Inflammatory macrophage treated with lipopolysaccharide for 1 hour (primary cell): ENCODE measurements at regions not wholly inside any gene's neighbourhood (a gene's known extent, or its start where the extent isn't known, plus 50 kb on each side); places are given as distances from the start of the nearest gene placed in this dataset.

Experiments
- DNase-seq, 2 donors: peaks; one replicate each; pipeline ENCODE4 v3.0.0-alpha.2; 2020 to 2022

DNA sequence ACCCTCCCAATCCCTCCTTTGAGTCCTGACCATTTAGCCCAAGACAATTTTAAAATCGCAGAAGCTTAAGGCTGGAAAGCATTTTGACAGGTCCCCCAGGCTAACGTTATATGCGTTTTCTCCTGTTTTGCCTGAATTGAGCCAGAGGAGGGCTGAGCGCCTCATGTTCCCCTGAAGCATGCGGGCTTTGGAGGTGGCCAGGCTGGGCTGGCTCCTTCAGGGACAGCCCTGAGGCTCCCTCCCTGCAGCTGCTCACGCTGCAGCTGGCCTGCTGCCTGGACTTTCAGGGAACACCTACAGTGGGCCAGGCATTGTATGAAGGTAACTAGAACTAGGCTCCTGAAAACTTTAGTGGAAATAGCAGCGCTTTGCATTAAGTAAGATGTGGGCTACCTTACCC lies 179.2 kb downstream of the ACKR3 start:
- no peak for DNase-seq

DNA sequence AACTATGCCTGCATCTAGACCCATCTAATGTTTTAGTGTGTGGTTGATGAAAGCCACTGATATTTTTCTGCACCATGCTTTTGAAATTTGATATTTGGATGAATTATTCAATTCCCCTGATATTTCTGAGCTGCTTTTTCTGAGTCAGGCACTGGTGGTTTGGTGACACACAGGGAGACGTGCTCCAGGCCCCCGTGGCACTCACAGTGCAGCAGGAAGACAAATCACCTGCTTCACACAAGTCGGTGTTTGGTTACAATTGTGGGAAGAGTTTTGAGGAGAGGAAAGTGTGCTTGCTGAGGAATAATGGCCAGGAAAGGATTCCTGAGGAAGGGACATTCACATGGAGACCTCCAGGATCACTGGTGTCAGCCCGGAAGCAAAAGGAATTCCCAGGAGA lies 179.7 kb downstream of the ACKR3 start:
- peak in 1 of 2 donors; percentile 20 for DNase-seq

DNA sequence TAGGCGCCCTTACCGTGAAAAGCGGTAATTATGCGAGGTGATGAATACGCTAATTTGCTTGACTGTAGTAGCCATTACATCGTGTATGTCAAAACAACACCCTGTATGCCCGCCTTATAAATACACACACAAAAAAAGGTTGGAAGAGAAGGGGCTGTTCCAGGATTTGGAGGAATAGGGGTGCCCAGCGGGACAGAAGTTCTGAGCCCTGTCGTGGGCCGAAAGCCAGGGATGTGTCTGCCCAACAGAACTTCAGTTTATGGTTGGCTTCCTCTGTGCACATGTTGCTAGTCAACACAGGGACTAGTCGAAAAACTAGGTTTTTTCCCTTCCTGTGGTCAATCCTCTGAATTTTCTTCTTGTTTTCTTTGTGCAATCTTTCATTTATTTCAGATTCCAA lies 182.5 kb downstream of the ACKR3 start:
- DNase-seq = no peak

DNA sequence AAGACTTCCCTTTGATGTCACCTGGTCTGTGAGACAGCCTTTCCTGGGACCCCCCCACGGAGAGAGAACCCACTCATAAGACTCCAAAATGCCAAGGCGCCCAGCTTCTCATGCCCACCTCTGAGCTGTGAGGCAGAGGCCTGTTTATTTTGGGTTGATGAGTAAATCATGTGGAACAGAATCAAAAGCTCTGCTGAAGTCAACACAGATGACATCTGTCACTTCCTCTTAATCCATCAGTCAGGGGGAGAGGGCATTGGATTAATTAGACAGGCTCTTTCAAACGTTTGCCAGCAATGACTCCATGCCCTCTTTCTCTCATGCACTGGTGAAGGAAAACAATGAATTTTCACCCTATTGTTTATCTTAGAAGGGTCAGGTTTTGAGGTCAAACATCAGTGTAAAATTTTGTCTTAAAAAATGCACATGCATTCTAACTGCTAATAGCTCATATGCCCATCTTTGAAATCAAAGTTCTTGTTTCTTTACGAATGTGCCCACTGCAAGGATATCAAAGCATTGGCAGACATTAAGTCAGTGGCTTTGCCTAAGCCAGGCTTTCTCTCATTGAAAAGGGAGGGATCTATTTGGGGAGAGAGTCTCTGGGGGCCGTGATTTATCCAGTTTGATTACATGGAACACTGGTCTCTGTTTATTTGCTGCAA lies 184.1 kb downstream of the ACKR3 start:
- peak in 1 of 2 donors; percentile 60 for DNase-seq

DNA sequence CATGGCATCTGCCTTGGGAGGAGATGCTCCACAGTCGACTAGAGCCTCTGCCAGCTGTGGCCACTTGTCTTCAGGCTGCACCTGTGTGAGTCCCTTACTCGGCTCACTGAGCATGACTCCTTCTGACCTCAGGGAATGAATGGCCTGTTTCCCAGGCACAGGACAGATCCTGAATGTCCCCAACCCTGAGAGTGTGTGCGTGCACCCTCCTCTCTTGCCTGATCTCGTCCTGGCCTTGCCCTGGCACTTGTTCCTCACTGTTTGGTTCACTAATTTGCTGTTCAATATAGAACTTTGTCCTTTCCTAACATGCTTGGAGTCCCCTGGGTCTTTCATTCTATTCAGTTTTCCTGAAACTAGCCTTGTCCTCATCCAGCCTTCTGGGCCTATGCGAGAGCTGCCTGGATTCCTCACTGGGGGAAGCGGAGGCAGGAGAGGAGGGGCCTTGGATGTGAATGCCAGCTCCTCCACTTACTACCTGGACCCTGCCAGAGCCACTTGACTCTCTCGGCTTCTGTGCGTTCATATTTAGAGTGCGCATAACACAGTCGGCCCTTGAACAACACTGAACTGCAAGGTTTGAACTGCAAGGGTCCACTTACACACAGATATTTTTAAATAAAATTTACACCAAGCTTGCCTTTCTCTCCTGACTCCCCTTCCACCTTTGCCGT lies 184.8 kb downstream of the ACKR3 start:
- no peak for DNase-seq

DNA sequence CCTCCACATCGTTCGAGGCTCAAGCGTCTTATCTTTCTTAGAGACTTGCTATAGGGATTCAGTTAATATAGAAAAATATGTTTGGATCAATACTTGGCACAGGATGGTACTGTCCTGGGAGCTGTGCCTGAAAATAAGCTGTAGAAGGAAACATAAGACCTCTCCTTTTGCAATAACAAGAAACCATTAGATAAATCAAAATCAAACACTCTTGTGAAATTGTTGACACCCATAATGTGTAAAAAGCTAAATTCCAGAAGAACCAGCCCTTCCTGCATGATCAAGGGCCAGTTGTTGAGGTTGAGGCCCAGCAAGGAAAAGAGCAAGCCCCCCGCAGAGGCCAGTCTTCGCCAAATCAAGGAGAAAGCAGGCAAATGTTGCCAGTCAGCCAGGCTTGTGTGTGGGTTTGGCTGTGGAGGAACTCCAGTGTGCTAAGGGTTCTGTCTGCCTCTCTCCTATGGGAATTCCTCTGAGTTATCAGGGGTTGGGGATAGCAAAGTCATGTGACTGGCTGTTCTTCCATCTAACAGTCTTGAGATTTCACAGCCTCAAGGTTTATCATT lies 185.7 kb downstream of the ACKR3 start:
- no peak for DNase-seq

DNA sequence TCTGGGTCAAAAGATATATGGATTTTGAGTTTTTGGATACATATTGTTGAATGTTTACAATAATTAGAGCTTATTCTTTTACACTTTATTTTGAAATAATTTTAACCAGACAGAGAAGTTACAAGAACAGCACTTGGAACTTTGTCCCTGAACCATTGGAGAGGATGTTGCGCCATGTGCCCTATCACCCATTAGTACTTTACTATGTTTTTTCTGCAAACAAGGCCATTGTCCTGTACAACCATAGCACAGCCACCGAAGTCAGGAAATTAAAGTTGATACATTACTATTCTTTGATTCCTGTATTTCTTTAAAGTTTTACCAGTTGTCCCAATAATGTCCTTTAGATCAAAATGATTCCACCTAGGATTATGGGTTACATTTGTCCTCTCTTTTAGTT lies 188.8 kb downstream of the ACKR3 start:
- DNase-seq = peak in 1 of 2 donors; percentile 33

DNA sequence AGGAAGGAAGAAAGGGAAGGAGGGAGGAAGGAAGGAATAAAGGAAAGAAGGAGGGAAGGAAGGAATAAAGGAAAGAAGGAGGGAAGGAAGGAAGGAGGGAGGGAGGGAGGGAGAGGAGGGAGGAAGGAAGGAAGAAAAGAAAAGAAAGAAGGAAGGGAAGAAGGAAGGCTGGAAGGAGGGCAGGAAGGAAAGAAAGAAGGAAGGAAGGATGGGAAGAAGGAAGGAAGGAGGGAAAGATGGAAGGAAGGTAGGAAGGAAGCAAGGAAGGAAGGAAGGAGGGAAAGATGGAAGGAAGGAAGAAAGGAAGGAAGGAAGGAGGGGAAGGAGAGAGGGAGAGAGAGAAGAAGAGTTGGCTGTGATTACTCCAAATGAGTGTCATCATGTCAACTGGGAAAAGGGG lies 190.6 kb downstream of the ACKR3 start:
- no peak for DNase-seq

DNA sequence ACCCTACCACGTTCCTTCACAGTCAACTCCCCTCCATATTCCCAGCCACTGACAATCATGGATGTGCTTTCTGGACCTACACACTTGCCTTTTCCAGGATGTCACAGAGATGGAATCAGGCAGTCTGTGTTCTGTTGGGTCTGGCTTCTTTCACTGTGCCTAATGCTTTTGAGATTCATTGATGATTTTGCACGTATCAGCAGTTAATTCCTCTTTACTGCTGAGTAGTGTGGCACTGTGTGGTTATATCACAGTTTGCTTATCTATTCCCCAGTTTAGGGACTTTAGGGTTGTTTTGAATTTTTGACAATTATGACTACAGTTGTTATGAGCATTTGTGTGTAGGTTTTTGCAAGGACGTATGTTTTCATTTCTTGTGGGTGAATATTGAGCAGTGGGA lies 191.7 kb downstream of the ACKR3 start:
- no peak for DNase-seq

DNA sequence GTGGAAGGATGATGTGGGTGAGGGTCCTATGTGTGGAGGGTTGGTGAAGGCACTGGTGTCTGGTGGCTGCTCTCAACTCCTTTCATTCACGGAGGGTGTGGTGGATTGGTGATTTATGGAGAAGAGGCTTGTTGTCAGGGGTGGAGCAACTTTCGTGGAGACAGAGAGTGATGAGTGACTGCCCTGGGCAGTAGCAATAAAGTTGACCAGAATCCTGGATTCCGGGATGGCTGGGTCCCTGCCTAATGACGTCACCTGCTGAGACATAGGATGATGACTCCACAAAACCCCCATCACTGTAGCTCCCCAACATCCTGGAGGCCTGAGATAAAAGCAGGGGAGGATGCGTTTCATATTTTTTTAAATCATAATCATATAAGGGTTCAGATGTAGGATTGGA lies 193.0 kb downstream of the ACKR3 start:
- no peak for DNase-seq

DNA sequence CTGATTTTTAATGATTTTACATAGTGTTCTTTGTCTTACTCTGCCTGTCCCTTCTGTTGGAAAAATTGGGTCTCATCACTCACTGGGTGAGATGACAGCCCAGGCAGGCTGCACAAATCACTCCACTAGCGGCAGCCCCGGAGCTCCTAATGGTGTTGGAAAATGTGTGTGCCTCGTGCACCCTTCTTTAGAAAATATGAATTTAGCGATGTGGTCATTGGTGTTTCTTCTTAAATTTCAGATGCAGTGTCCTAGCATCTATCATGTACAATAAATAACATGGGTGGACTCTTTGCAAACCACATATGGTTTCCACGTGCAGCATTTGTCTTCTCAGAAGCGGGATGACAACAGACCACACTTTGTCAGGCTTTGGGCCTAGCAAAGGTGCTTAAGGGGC lies 194.2 kb downstream of the ACKR3 start:
- DNase-seq = no peak

DNA sequence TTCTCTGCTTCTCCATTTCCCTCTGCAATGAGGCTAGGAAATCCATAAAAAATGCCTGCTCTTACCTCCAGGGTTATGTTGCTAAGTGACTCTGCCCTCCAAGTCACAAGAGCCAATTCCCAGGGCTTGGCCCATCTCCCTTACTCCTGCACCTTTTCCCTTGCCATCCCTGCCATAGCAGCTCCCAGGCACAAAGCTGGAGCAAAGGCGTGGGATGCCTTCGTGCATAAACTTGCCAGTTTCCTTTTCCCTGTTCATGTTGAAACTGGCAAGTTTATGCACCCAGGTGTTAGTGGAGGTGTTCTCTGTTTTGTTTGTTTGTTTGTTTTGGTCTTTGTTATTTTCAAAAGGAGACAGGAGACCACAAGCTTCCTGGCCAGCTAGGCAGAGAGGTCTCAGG lies 195.1 kb downstream of the ACKR3 start:
- DNase-seq = no peak

DNA sequence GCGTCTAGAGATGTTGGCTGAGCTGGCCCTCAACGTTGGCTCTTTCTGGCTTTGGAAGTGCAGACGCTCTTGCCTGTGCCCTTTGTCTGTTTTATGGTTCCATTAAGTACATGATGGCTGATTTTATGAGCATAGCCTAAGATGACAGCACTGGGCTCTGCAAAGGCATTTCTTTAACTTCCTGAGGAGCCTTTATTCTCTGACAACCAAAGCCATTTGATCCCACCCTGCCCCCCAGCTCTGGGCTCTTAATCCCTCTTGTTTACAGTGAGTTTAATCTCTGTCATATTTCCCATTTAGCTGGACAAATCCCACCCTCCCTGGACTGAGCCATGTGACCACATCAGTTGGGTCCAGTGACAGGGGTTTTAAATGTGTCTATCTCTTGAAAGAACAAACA lies 195.9 kb downstream of the ACKR3 start:
- DNase-seq = no peak

DNA sequence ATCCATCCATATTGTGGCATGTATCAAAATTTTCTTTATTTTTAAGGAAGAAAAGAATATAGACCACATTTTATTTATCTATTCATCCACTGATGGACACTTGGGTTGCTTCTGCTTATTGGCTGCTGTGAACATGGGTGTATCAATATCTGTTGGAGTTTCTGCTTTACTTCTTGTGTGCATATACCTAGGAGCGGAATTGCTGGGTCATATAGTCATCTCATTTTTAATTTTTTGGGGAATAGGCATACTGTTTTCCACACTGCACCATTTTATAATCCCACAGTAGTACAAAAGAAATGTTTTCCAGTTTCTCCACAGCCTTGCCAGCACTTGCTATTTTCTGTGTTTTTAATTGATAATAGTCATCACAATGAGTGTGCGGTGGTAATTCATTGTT lies 197.2 kb downstream of the ACKR3 start:
- no peak for DNase-seq

DNA sequence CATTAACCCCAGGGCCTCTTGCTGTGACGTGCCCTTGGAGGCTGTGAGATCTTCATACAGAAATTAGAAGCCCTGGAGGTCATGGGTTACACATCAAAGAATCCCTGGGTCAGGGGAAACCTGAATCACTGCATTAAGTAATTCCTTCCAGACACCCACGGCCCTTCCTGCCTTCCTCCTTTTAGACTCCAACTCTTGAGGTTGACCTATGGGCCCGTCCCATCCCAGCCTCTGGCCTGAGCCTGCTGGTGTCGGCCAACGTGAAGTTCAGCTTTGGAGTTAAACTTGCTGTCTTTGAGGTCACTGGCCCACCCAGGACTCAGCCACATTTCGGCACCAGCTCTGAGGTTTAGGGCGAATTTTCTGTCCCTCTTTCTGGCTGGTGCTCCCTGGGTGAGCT lies 198.3 kb downstream of the ACKR3 start:
- peak; percentile 78 to 96 for DNase-seq

DNA sequence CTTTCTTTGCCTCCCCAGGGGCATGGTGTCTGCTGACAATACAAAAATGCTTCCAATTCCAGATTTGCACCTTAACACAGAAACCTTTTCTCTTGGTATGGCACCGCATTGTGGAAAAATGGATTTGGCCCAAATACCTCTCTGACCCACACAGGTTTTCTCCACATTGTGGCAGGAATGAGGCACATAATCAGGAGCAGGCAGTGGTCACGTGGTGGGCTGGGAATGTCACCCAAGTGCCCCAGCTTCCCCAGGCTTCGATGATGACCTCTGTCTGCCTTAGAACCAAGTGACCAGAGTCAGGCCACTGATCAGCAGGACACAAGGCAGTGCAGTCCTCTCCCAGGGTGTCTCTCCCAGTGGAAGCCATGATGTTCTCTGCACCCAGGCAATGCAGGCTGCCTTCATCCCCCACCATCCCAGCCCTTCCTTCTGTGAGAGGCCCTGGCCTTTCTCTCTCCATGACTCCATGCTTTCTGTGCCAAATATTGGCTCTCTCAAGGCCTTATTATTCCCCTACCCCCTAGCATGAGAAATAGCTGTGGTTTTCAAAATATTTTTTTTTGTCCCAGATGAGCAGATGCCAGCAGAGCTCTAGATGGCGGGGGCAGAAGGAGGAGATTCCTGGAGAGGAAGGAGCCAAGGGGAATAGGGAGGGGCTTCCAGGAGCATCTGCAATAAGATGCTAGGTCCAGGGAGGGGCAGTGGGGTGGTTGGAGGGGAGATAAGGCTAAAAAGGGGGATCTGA lies 198.9 kb downstream of the ACKR3 start:
- no peak for DNase-seq

DNA sequence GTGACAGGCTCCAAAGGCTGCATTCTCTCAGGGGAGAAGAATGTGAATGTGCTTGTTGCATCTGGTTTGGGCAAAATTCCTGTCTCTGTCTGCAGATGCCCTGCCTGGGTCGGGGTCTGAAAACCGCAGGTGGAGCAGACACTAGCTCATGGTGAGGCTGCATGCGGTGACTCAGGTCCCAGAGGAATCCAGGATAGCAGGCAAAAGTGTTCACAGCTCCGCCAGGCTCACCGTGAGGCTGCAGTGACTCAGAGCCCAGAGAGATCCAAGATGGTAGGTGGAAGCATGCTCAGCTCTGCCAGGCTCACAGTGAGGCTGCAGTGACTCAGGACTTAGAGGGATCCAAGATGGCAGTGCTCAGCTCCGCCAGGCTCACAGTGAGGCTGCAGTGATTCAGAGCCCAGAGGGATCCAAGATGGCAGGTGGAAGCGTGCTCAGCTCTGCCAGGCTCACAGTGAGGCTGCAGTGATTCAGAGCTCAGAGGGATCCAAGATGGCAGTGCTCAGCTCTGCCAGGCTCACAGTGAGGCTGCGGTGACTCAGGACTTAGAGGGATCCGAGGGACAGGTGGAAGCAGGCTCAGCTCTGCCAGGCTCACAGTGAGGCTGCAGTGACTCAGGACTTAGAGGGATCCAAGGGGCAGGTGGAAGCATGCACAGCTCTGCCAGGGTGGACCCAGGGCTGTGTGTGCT lies 200.5 kb downstream of the ACKR3 start:
- DNase-seq = no peak

DNA sequence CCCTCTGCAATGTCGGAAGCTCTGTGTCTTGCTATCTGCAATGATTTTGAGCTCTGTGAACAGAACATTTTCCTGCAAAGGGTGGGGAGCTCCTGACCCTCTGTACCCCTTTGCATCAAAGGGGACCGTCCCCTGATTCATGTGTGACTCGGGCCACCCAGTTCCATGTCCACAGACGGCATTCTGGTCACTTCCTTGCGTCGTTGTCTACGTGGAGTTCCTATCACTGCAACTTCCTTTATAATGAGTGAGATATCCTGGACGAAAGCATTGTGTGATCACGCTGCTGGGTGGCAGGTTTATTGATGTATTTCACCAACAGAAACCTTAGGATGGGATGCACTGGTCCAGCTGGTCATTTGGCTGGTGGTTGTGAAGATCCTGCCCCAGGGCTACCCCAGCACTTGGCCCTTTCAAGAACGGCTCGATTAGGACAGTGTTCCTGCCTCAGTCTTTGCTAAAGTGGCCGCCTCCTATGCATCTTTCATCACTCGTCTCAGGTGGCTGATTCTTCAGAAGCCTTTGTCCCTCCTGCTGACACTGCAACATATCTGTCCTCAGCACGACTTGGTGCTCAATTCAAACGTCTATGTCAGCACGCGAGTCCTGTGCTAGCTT lies 202.7 kb downstream of the ACKR3 start:
- DNase-seq = no peak

DNA sequence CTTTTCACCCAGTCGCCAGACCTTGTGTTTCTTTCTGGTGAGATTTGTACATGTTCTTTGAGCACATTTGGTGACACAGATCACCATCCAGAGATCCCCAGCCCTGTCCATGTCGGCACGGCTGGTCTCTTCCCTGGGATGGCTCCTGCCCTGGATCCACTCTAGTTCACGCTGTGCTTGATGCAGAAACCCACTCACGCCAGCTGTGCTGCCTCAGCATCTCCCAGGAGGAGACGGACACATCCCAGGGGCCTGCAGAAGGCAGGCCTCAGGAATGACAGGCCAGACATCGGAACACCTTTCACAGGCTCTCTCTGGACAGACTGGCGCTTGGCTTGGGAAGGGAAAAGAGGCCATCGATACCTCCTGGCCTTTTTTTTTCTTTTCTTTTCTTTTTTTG lies 203.6 kb downstream of the ACKR3 start:
- no peak for DNase-seq

DNA sequence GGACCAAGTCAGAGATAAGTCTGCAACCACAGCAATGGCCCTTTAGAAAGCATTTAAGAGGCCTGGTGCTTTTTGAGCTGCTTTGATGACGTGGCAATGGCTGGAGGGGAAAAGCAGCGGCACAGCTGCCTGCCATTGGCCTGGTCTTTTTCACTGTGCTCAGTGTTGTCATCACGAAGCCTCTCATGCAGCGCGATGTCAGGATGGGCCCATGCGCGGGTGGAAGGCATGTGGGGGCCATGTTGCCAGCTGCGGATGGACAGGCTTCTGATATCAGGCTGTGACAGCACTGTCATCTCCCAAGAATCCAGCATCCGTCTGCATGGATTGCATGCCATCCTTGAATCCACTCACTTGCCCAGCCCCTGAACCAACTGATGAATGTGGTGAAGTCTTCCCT lies 204.5 kb downstream of the ACKR3 start:
- DNase-seq = no peak

DNA sequence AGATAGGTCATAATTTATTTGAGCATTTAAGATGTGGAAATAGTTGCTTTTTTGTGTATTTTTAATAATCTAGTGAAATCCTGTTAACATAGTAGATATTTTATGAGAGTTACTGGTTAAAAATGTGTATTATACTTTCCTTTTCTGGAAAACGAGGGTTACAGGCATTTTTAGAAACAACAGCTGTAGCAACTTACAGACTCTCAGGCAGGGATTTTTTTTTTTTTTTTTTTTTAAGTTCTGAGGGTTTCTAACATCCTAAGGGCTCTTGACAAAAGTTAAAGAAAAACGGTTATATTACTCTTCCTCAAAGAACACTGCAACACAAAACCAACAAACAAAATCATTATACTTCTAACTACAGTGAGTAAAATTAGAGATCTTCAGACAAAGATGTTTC lies 205.9 kb downstream of the ACKR3 start:
- DNase-seq = no peak

DNA sequence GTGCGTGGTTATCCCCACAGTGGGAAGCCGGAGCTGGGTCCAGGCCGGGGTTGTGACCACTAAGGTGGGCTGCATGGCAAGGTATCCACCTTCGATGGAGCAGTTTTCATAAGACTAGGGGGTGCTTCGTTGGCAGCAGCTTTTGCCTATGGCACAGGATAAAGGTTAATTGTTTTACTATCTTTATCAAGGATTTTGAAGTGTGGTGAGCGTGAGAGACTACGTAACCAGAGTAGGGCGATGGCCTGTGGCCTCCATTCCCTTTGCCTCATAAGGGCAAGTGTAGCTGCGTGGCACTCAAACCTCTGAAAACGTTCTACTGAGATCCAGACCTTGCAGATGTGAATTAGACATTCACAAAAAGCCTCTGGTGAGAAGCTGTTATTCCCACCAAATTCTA lies 206.6 kb downstream of the ACKR3 start:
- DNase-seq = no peak

DNA sequence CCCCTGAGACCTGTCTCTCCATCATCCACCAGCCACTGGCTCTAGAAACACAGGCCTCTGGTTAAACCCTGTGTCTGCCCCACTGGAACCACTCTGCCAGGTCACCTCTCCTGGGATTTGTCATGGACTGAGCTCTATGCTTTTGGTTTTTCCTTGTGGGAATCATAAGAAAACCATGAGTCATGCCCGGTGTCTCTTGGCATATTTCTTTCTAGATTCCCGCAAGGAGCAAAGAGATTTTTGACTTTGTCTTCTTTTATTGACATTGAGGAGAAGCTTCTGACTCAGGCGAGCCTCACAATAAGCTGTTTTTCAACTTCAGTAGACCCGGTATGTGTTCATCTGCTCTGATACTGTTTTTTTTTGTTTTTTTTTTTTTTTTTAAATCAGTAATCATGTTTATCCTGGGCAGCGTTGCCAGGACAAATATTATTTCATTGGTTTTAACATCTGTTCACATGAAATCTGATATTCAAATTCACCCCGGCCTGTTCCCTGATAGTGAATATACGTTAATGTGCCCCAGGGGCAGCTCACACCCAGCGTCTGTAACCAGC lies 207.1 kb downstream of the ACKR3 start:
- no peak for DNase-seq
